ENCODE measurements at regions not wholly inside any gene's neighbourhood (a gene's known extent, or its start where the extent isn't known, plus 50 kb on each side); places are given as distances from the start of the nearest gene placed in this dataset.

DNA sequence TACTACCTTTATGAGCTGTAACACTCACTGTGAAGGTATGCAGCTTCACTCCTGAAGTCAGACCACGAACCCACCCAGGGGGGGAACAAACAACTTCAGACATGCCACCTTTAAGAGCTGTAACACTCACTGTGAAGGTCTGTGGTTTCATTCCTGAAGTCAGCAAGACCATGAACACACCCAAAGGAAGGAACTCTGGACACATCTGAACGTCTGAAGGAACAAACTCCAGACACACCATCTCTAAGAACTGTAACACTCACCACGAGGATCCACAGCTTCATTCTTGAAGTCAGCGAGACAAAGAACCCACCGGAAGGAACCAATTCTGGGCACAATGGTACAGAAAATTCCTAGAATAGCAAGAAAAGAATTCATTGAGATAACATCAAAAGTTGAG lies 1796.5 kb upstream of the MIR17HG start:
- Histone ChIP-seq H3K9ac (ENCODE audit: low read length) (no peak overlapping the region), H3K9me3 (ENCODE audit: control insufficient read depth in 1 of 2, insufficient read depth in 1 of 2, low read depth in 1 of 2, low read length in 2 of 2) (no peaks in the 10 kb centered on the region), H3K27me3 (ENCODE audit: insufficient read depth, low read length) (no peaks in the 10 kb centered on the region), H3K36me3 (ENCODE audit: control insufficient read depth in 1 of 2, insufficient read depth in 2 of 2, low read length in 2 of 2) (no peaks in the 10 kb centered on the region), H3K4me3 (replicated peaks in 1 of 2; ENCODE audit: low read depth in 1 of 2, low read length in 2 of 2) (no peak overlapping the region), H4K20me1 (ENCODE audit: insufficient read depth) (no peaks in the 10 kb centered on the region), H3K79me2 (ENCODE audit: insufficient read depth, low read length) (no peaks in the 10 kb centered on the region), H3K27ac (ENCODE audit: low read depth, low read length) (no peak overlapping the region), H3K9me2 (ENCODE audit: insufficient read depth) (no peaks in the 10 kb centered on the region), H3K4me2 (ENCODE audit: low read length) (no peak overlapping the region), H3K4me1 (ENCODE audit: control insufficient read depth in 1 of 2, insufficient read depth in 2 of 2, low read length in 2 of 2) (no peaks in the 10 kb centered on the region), H2AFZ (ENCODE audit: low read depth, low read length, poor library complexity, severe bottlenecking) (no peak overlapping the region)
- ChIA-PET CTCF (no interaction called here), RAD21 (ENCODE audit: low non-redundant PET in 1 of 2, low total read pairs in 2 of 2, uncharacterized antibody in 2 of 2, unreplicated experiment in 2 of 2) (no interaction called here), POLR2A (no interaction called here)
- no peak for DNase-seq (ENCODE audit: low read depth, low spot score)
- ATAC-seq: no peak
- BruUV-seq (replicated peaks): no TSS peak
- intact Hi-C loops (cut with micrococcal nuclease): no loop called here
- TF ChIP-seq POLR2AphosphoS5 (IDR thresholded peaks at IDR 0.05; ENCODE audit: low read depth, low read length) (no peak), TCF7L2 (IDR thresholded peaks at IDR 0.05; ENCODE audit: borderline replicate concordance, extremely low read depth, insufficient read depth, insufficient read length) (no peak), ZNF274 (IDR thresholded peaks at IDR 0.05; ENCODE audit: low read depth, low read length) (no peak), ZFX (IDR thresholded peaks at IDR 0.05) (no peak), JUND (IDR thresholded peaks at IDR 0.05) (no peak), RAD21 (IDR thresholded peaks at IDR 0.05; ENCODE audit: low read depth) (no peak), YY1 (IDR thresholded peaks at IDR 0.05; ENCODE audit: extremely low read depth, insufficient replicate concordance, low read depth, low read length) (no peak), SP1 (IDR thresholded peaks at IDR 0.05; ENCODE audit: low read depth) (no peak), POLR2A (IDR thresholded peaks at IDR 0.05; ENCODE audit: borderline replicate concordance, extremely low read depth, insufficient read depth, insufficient read length) (no peak)
- TF ChIP-seq, protein P1, sequence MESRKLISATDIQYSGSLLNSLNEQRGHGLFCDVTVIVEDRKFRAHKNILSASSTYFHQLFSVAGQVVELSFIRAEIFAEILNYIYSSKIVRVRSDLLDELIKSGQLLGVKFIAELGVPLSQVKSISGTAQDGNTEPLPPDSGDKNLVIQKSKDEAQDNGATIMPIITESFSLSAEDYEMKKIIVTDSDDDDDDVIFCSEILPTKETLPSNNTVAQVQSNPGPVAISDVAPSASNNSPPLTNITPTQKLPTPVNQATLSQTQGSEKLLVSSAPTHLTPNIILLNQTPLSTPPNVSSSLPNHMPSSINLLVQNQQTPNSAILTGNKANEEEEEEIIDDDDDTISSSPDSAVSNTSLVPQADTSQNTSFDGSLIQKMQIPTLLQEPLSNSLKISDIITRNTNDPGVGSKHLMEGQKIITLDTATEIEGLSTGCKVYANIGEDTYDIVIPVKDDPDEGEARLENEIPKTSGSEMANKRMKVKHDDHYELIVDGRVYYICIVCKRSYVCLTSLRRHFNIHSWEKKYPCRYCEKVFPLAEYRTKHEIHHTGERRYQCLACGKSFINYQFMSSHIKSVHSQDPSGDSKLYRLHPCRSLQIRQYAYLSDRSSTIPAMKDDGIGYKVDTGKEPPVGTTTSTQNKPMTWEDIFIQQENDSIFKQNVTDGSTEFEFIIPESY (IDR thresholded peaks at IDR 0.05; ENCODE audit: extremely low read depth, insufficient replicate concordance, low read length): no peak
- TF ChIP-seq, protein P2, sequence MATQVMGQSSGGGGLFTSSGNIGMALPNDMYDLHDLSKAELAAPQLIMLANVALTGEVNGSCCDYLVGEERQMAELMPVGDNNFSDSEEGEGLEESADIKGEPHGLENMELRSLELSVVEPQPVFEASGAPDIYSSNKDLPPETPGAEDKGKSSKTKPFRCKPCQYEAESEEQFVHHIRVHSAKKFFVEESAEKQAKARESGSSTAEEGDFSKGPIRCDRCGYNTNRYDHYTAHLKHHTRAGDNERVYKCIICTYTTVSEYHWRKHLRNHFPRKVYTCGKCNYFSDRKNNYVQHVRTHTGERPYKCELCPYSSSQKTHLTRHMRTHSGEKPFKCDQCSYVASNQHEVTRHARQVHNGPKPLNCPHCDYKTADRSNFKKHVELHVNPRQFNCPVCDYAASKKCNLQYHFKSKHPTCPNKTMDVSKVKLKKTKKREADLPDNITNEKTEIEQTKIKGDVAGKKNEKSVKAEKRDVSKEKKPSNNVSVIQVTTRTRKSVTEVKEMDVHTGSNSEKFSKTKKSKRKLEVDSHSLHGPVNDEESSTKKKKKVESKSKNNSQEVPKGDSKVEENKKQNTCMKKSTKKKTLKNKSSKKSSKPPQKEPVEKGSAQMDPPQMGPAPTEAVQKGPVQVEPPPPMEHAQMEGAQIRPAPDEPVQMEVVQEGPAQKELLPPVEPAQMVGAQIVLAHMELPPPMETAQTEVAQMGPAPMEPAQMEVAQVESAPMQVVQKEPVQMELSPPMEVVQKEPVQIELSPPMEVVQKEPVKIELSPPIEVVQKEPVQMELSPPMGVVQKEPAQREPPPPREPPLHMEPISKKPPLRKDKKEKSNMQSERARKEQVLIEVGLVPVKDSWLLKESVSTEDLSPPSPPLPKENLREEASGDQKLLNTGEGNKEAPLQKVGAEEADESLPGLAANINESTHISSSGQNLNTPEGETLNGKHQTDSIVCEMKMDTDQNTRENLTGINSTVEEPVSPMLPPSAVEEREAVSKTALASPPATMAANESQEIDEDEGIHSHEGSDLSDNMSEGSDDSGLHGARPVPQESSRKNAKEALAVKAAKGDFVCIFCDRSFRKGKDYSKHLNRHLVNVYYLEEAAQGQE (IDR thresholded peaks at IDR 0.05; ENCODE audit: low read depth): no peak

All from HCT116 (cell line).